ENCODE measurements at regions not wholly inside any gene's neighbourhood (a gene's known extent, or its start where the extent isn't known, plus 50 kb on each side); places are given as distances from the start of the nearest gene placed in this dataset.

DNA sequence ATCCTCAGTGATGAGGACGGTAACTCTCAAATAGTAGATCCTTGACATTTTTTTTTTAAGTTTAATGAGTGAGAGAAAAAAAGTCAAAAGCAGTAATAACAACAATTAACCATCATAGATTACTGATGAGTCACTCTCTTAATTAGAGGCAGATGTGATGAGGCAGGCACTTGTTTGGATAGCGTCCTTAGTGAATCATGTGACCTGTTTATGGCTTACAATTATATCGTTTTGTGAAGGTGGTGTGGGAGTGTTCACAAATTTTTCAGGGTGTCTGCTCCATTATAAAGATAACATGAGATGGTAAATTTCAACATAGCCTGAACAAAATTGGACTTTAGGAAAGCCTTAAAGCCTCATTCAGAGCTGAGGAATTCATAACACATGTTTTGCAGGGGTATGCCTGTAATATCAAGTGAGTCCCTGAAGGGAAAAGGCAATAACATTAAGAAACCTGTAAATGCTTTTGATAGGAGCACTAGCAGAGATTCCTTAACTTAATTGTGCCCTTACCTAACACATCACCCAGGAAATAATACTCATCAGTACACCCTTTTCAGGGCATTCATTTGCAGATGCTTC, 51.9 kb upstream of the XIAP start:
- H3K27me3 Mint-ChIP-seq, result no peaks in the 10 kb centered on the region
- H3K36me3 Mint-ChIP-seq, result peaks cover 4% of the 10 kb centered on the region
- TF ChIP-seq, protein P1, sequence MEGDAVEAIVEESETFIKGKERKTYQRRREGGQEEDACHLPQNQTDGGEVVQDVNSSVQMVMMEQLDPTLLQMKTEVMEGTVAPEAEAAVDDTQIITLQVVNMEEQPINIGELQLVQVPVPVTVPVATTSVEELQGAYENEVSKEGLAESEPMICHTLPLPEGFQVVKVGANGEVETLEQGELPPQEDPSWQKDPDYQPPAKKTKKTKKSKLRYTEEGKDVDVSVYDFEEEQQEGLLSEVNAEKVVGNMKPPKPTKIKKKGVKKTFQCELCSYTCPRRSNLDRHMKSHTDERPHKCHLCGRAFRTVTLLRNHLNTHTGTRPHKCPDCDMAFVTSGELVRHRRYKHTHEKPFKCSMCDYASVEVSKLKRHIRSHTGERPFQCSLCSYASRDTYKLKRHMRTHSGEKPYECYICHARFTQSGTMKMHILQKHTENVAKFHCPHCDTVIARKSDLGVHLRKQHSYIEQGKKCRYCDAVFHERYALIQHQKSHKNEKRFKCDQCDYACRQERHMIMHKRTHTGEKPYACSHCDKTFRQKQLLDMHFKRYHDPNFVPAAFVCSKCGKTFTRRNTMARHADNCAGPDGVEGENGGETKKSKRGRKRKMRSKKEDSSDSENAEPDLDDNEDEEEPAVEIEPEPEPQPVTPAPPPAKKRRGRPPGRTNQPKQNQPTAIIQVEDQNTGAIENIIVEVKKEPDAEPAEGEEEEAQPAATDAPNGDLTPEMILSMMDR (conservative IDR thresholded peaks at IDR 0.05), result no peak
- H3K9me3 Mint-ChIP-seq, result peaks cover 6% of the 10 kb centered on the region
- DNase-seq (ENCODE audit: extremely low spot score, unreplicated experiment), result no peak
- no peak overlapping the region for H3K27ac Mint-ChIP-seq
- H3K4me3 Mint-ChIP-seq, result no peak overlapping the region
- peaks cover 10% of the 10 kb centered on the region for H3K4me1 Mint-ChIP-seq (ENCODE audit: unreplicated experiment)

DNA sequence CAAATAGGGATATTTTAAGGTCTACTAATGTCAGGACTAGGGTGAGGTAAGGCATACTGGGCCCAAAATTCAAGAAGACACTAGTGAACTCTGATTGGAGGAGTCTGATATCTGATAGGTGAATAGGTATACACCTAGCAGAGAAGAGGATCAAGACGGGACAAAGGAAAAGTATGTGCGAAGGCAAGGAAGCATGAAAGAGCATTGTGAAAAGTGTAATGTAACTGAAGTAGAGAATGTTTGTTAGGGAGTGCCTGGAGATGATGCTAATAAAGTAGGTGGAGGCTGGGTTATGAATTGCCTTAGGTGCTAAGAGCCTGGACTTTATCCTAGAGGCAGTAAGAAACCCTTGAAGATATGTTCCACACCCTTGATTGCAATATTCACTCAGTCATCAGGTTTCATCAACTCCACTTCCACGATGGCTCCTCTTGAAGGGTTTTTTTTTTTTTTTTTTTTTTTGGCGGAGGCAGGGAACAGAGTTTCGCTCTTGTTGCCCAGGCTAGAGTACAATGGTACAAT, 49.9 kb upstream of the XIAP start:
- TF ChIP-seq, protein P1 (conservative IDR thresholded peaks at IDR 0.05), result no peak
- Mint-ChIP-seq H3K27me3 (no peaks in the 10 kb centered on the region), H3K9me3 (no peaks in the 10 kb centered on the region), H3K36me3 (no peaks in the 10 kb centered on the region), H3K4me3 (no peak overlapping the region), H3K4me1 (ENCODE audit: unreplicated experiment) (peaks cover 4% of the 10 kb centered on the region), H3K27ac (no peak overlapping the region)
- DNase-seq (ENCODE audit: extremely low spot score, unreplicated experiment), result no peak

Data from type B pancreatic cell (in vitro differentiated cells).